ENCODE measurements at regions not wholly inside any gene's neighbourhood (a gene's known extent, or its start where the extent isn't known, plus 50 kb on each side); places are given as distances from the start of the nearest gene placed in this dataset.

- no peak for TF ChIP-seq CTCF (IDR thresholded peaks at IDR 0.05; ENCODE audit: borderline replicate concordance, extremely low read depth, insufficient read depth)
- FAIRE-seq: no peak
- peak in 3 of 5 donors; percentile 12 to 82 (median 79) for DNase-seq
These were observed 334.1 kb downstream of the TOX3 start for GRCh38 chr16:52212841-52213240.

GRCh38 chr16:52209227-52209626, 337.7 kb downstream of the TOX3 start:
- intact Hi-C loops (cut with DNase I): no loop called here
- no peak overlapping the region for H3K27ac ChIP-seq (ENCODE audit: low read depth in 2 of 2, low read length in 2 of 2)

More at GRCh38 chr16:52212841-52213240, 334.1 kb downstream of the TOX3 start:
- Histone ChIP-seq H3K36me3 (ENCODE audit: control insufficient read depth in 2 of 3, insufficient read depth in 3 of 3, low read length in 3 of 3) (no peaks in the 10 kb centered on the region), H3K27ac (ENCODE audit: low read depth in 2 of 2, low read length in 2 of 2) (no peak overlapping the region), H3K9me3 (ENCODE audit: control insufficient read depth in 2 of 3, insufficient read depth in 1 of 3, low read length in 3 of 3) (no peaks in the 10 kb centered on the region), H3K4me3 (ENCODE audit: low read length in 3 of 3) (no peak overlapping the region), H3K27me3 (ENCODE audit: control insufficient read depth, insufficient read depth, low read length) (no peaks in the 10 kb centered on the region), H3K4me1 (ENCODE audit: control insufficient read depth in 2 of 3, insufficient read depth in 2 of 3, low read depth in 1 of 3, low read length in 3 of 3) (no peaks in the 10 kb centered on the region), H3K9ac (ENCODE audit: low read length in 3 of 3) (no peak overlapping the region)
- intact Hi-C loops (cut with DNase I): no loop called here

GRCh38 chr16:52203096-52203495, 343.8 kb downstream of the TOX3 start:
- DNase-seq (no peak), FAIRE-seq (no peak)
- no peaks in the 10 kb centered on the region for H3K4me1 ChIP-seq (ENCODE audit: control insufficient read depth in 2 of 3, insufficient read depth in 2 of 3, low read depth in 1 of 3, low read length in 3 of 3)

More at GRCh38 chr16:52209227-52209626, 337.7 kb downstream of the TOX3 start:
- peak in 1 of 5 donors; percentile 18 for DNase-seq
- H3K4me1 ChIP-seq (ENCODE audit: control insufficient read depth in 2 of 3, insufficient read depth in 2 of 3, low read depth in 1 of 3, low read length in 3 of 3): no peaks in the 10 kb centered on the region
- H3K36me3 ChIP-seq (ENCODE audit: control insufficient read depth in 2 of 3, insufficient read depth in 3 of 3, low read length in 3 of 3): no peaks in the 10 kb centered on the region
- H3K9me3 ChIP-seq (ENCODE audit: control insufficient read depth in 2 of 3, insufficient read depth in 1 of 3, low read length in 3 of 3): no peaks in the 10 kb centered on the region
- no peak overlapping the region for H3K9ac ChIP-seq (ENCODE audit: low read length in 3 of 3)
- no peak for FAIRE-seq
- no peak for TF ChIP-seq CTCF (IDR thresholded peaks at IDR 0.05; ENCODE audit: borderline replicate concordance, extremely low read depth, insufficient read depth)
- no peak overlapping the region for H3K4me3 ChIP-seq (ENCODE audit: low read length in 3 of 3)
- H3K27me3 ChIP-seq (ENCODE audit: control insufficient read depth, insufficient read depth, low read length): no peaks in the 10 kb centered on the region

More at GRCh38 chr16:52203096-52203495, 343.8 kb downstream of the TOX3 start:
- intact Hi-C loops (cut with DNase I): no loop called here
- no peaks in the 10 kb centered on the region for H3K9me3 ChIP-seq (ENCODE audit: control insufficient read depth in 2 of 3, insufficient read depth in 1 of 3, low read length in 3 of 3)
- H3K4me3 ChIP-seq (ENCODE audit: low read length in 3 of 3): no peak overlapping the region
- no peak overlapping the region for H3K9ac ChIP-seq (ENCODE audit: low read length in 3 of 3)
- H3K27ac ChIP-seq (ENCODE audit: low read depth in 2 of 2, low read length in 2 of 2): no peak overlapping the region
- TF ChIP-seq CTCF (IDR thresholded peaks at IDR 0.05; ENCODE audit: borderline replicate concordance, extremely low read depth, insufficient read depth): no peak
- no peaks in the 10 kb centered on the region for H3K27me3 ChIP-seq (ENCODE audit: control insufficient read depth, insufficient read depth, low read length)
- no peaks in the 10 kb centered on the region for H3K36me3 ChIP-seq (ENCODE audit: control insufficient read depth in 2 of 3, insufficient read depth in 3 of 3, low read length in 3 of 3)
